LNCAP (cell line): ENCODE measurements at regions not wholly inside any gene's neighbourhood (a gene's known extent, or its start where the extent isn't known, plus 50 kb on each side); places are given as distances from the start of the nearest gene placed in this dataset.

ENCODE experiments used
- CTCF ChIP-seq: fragments of 450-650 bp; IDR thresholded peaks from 2 replicates; pipeline ENCODE4 v1.5.1; 2017; ENCODE audit warnings: mild to moderate bottlenecking

GRCh38 chr20:6689339-6689973 is 78.0 kb upstream of the BMP2 start:
- no peak for TF ChIP-seq CTCF

- no peak for TF ChIP-seq CTCF
These were observed 81.3 kb upstream of the BMP2 start for GRCh38 chr20:6686171-6686570.

GRCh38 chr20:6685626-6686025 is 81.9 kb upstream of the BMP2 start:
- TF ChIP-seq CTCF, result no peak

GRCh38 chr20:6685181-6685582 is 82.3 kb upstream of the BMP2 start:
- no peak for TF ChIP-seq CTCF

- TF ChIP-seq CTCF, result no peak
These were observed 84.2 kb upstream of the BMP2 start for GRCh38 chr20:6683021-6683977.

GRCh38 chr20:6680854-6681253 is 86.6 kb upstream of the BMP2 start:
- no peak for TF ChIP-seq CTCF

GRCh38 chr20:6680441-6680840 is 87.0 kb upstream of the BMP2 start:
- TF ChIP-seq CTCF, result no peak
